ENCODE measurements at regions not wholly inside any gene's neighbourhood (a gene's known extent, or its start where the extent isn't known, plus 50 kb on each side); places are given as distances from the start of the nearest gene placed in this dataset.
"Not testable (repeated sequence)": the region's sequence is repeated elsewhere in the genome, so short reads cannot be mapped to it uniquely, and the experiment has no call there.

DNA sequence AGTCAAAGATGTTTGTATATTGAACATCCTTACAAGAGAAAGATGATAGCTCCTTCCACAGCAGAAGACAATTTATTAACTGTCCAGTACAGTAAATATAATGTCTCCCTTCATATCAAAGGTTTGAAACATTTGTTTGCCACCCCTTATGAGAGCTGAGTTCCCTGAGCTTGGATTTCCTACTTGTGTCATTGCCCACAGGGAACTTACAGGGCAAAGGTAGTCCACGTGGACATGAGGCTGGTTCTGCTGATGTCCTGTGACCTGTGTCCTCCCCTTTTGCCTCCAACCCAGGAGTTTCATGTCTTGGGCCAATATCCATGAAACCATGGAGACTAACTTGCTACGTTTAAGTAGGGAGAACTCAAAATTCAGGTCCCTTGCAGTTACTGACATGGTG, 66.4 kb upstream of the SRRM3 start:
- not testable (repeated sequence) for H3K9me3 ChIP-seq (ENCODE audit: control insufficient read depth, low read length, poor library complexity, severe bottlenecking); H3K27ac Mint-ChIP-seq; H3K4me3 Mint-ChIP-seq; ATAC-seq; H3K36me3 Mint-ChIP-seq (ENCODE audit: low read depth); DNase-seq
- Mint-ChIP-seq H3K27me3 (peaks cover 20% of the 10 kb centered on the region), H3K4me1 (peaks cover 17% of the 10 kb centered on the region)

DNA sequence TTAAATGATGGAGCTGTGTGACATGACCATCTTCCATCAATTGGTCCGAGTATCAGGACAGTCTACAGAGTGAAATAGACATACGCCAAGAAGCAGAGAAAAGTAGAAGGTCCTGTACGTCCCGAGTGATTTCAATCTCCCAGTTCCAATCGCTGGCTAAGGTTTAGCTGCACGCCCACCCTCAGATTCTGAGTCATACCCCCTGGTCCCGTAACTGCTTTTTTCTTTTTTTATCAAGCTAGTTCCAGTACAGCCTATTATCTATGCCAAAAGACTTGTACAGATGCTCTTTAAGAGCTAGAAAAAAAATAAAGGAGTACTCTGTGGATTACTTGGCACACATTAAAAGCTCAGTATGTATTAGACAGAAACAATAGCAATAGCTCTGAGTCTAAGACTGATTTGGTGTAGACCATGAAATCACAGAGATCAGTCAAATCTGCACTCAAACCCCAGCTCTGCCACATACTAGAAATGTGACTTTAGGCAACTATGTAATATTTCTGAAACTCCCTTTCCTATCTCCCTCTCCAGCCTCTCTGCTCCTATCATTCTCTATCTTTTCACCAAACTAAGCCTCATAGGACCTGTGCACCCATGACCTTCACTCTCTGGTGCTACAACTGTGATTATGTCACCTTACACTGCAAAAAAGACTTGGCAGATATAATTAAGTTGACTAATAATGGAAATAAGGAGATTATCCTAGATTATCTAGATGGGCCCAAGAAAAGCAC, 63.0 kb upstream of the SRRM3 start:
- H3K27me3 Mint-ChIP-seq; H3K27ac Mint-ChIP-seq; H3K4me1 Mint-ChIP-seq; H3K9me3 ChIP-seq (ENCODE audit: control insufficient read depth, low read length, poor library complexity, severe bottlenecking); H3K36me3 Mint-ChIP-seq (ENCODE audit: low read depth); ATAC-seq; DNase-seq; H3K4me3 Mint-ChIP-seq: not testable (repeated sequence)

DNA sequence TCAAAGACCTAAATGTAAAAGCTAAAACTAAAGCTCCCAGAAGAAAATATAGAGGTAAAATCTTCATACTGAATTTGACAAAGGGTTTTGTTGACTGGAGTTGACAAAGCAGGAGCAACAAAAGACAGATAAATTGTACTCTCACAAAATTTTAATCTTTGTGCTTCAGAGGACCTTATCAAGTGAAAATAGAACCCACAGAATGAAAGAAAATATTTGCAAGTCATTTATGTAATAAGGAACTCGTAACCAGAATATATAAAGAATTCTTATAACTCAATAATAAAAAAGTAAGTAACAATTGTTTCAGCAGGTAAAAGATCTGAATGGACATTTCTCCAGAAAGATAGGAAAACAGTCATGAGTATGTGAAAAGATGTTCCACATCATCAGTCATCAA, 62.0 kb upstream of the SRRM3 start:
- H3K27me3 Mint-ChIP-seq: peaks cover 4% of the 10 kb centered on the region
- DNase-seq: no peak
- H3K36me3 Mint-ChIP-seq (ENCODE audit: low read depth): no peaks in the 10 kb centered on the region
- H3K9me3 ChIP-seq (ENCODE audit: control insufficient read depth, low read length, poor library complexity, severe bottlenecking): no peaks in the 10 kb centered on the region
- H3K4me1 Mint-ChIP-seq: no peaks in the 10 kb centered on the region
- H3K27ac Mint-ChIP-seq: no peak overlapping the region
- no peak overlapping the region for H3K4me3 Mint-ChIP-seq
- no peak for ATAC-seq

DNA sequence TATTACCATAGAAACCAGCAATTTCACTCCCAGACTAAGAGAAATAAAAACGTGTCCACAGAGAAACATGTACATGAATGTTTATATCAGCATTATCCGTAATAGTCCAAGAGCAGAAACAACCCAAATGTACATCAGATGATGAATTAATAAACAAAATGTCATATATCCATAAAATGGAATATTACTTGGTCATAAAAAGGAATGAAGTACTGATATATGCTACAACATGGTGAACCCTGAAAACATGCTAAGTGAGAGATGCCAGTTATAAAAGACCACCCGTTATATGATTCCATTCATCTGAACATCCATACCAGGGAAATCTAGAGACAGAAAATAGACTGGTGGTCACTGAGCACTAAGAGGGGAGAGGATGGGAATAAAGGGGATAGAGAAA, 61.4 kb upstream of the SRRM3 start:
- H3K27ac Mint-ChIP-seq, H3K4me1 Mint-ChIP-seq, H3K4me3 Mint-ChIP-seq: not testable (repeated sequence)

DNA sequence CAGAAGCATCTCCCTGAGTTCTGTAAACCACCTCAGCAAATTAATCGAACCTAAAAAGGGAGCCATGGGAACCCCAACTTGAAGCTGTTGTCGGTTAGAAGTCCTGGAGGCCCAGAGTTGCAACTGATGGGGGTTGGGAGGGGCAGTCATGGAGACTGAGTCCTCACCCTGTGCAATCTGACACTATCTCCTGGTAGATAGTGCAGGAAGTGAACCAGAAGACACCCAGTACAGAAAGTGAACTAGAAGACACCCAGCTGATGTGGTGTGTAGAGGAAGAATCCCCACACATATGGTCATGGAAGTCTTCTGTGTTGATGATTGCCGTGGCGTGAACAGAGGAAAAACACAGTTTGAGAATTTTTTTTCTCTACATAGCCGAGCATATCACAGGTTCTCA, 58.8 kb upstream of the SRRM3 start:
- Mint-ChIP-seq H3K4me3 (peak overlapping the region; percentile 1), H3K27me3 (no peaks in the 10 kb centered on the region), H3K36me3 (ENCODE audit: low read depth) (no peaks in the 10 kb centered on the region), H3K27ac (peak overlapping the region; percentile 72), H3K4me1 (no peaks in the 10 kb centered on the region)
- DNase-seq (no peak), ATAC-seq (peak; percentile 85)
- H3K9me3 ChIP-seq (ENCODE audit: control insufficient read depth, low read length, poor library complexity, severe bottlenecking): no peaks in the 10 kb centered on the region

More for the DNA sequence above, 61.4 kb upstream of the SRRM3 start:
- ATAC-seq; DNase-seq; H3K9me3 ChIP-seq (ENCODE audit: control insufficient read depth, low read length, poor library complexity, severe bottlenecking); H3K27me3 Mint-ChIP-seq; H3K36me3 Mint-ChIP-seq (ENCODE audit: low read depth): not testable (repeated sequence)

DNA sequence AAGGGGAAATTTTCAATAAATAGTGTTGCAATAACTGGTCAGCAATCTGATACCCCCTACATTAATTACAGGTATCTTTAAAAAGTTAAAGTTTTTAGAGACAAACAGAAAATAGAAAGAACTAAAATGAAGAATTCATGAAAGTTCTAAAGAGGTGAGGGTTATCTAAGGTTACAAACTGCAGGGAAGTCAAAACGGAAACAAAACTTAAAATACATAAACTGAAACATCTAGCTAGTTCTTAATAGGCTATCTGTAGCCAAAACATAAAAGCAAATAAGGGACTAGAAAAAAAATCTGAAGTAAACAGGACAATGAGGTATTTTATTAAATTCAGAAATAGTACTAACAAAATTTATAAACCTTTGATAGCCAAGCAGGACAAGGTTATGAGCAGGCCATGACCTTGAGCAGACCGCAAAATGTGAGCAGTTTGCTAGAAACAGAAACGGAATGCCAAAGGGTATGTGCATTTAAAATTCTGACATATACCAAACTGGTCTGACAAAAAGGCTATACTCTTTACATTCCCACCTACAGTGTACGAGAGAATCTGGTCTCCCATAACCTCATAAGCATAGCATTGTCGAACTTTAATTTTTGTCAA, 56.9 kb upstream of the SRRM3 start:
- not testable (repeated sequence) for H3K36me3 Mint-ChIP-seq (ENCODE audit: low read depth); H3K27me3 Mint-ChIP-seq; H3K4me3 Mint-ChIP-seq; DNase-seq; H3K4me1 Mint-ChIP-seq; ATAC-seq; H3K9me3 ChIP-seq (ENCODE audit: control insufficient read depth, low read length, poor library complexity, severe bottlenecking); H3K27ac Mint-ChIP-seq

DNA sequence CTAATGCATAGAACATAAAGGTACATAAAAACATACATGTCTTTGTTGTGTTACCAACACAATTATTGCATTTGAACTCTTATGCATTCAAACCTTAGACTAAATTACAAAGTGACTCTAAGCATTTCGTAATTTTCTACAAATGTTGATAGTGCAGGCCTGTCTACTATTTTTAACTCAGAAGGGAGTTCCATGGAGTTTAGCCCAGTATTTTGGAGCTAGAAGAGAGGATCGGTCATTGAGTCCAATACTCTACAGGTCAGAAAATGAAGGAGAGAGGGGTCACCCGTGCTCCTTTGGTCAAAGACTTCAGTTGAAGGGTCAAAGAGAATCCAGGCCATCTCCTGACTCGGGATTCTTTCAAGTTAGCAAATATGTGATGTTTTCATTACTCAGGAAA, 55.3 kb upstream of the SRRM3 start:
- no peak for ATAC-seq
- H3K4me1 Mint-ChIP-seq: no peaks in the 10 kb centered on the region
- no peak overlapping the region for H3K27ac Mint-ChIP-seq
- no peak overlapping the region for H3K4me3 Mint-ChIP-seq
- H3K27me3 Mint-ChIP-seq: no peaks in the 10 kb centered on the region
- DNase-seq: no peak
- no peaks in the 10 kb centered on the region for H3K9me3 ChIP-seq (ENCODE audit: control insufficient read depth, low read length, poor library complexity, severe bottlenecking)
- no peaks in the 10 kb centered on the region for H3K36me3 Mint-ChIP-seq (ENCODE audit: low read depth)

DNA sequence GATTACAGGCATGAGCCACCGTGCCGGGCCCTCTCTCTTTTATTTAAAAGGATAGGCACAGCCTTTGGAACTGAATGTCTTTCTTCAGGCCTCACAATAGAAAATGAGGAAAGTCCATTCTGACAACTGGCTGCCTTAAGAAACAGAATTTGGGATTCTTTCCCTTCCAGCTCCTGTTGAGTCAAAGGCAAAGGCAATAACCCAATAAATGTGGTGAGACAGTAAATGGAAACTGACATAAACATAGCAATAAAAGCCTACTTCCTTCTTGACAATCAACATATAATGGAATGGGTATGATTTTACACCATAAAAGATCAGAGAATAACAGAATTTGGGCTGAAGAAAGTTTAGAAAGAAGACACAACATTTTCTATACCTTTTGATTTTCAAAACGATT, 52.7 kb upstream of the SRRM3 start:
- H3K27me3 Mint-ChIP-seq; H3K36me3 Mint-ChIP-seq (ENCODE audit: low read depth): not testable (repeated sequence)

DNA sequence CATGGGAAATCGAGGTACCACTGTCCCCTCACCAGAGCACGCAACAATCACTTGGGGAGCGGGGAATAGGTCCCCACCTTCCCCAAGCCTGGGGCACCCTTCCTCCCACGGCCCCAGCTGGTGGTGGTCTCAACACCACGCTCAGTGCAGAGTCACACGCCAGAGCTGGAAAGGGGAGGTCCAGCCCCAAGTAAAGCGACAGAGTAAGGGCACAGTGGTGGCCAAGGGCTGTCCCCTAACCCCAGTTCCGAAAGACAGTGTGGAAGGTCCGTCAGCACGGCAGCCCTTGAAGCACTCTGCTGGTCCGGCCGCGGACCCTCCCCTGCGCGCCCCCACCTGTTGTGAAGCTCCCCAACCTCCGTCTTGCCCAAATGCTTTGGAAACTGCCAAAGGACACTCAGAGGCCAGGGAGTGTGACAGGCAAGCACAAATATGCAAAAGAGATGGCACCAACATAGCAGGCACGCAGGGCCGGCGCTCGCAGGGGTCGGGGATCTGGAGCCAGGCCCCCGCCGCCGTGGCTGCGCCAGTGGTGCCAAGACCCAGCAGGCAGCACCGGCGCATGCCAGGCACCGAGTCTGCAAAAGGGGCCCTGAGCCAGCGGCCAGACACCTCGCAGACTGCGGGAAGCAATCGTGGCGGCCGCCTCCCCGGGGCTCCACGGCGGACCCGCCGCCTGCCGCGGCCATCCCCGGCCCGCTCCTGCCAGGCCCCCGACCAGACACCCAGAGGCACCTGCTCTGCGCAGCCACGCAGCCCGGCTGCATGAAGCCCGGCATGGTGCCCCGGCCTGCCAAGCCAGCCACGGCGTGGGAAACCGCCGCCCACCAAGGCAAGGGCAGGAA, 51.6 kb upstream of the SRRM3 start:
- ATAC-seq (no peak), DNase-seq (no peak)
- Mint-ChIP-seq H3K27ac (no peak overlapping the region), H3K4me3 (no peak overlapping the region), H3K4me1 (peaks cover 17% of the 10 kb centered on the region), H3K36me3 (ENCODE audit: low read depth) (no peaks in the 10 kb centered on the region), H3K27me3 (no peaks in the 10 kb centered on the region)
- no peaks in the 10 kb centered on the region for H3K9me3 ChIP-seq (ENCODE audit: control insufficient read depth, low read length, poor library complexity, severe bottlenecking)

More for the DNA sequence above, 52.7 kb upstream of the SRRM3 start:
- peaks cover 12% of the 10 kb centered on the region for H3K4me1 Mint-ChIP-seq
- not testable (repeated sequence) for ATAC-seq; H3K9me3 ChIP-seq (ENCODE audit: control insufficient read depth, low read length, poor library complexity, severe bottlenecking); DNase-seq; H3K4me3 Mint-ChIP-seq; H3K27ac Mint-ChIP-seq
